HEK293 (cell line): ENCODE measurements at regions not wholly inside any gene's neighbourhood (a gene's known extent, or its start where the extent isn't known, plus 50 kb on each side); places are given as distances from the start of the nearest gene placed in this dataset.

Experiments used
- CTCF ChIP-seq: fragments of 450-650 bp; formaldehyde crosslinking; IDR thresholded peaks from 2 replicates; pipeline ENCODE4 v1.5.1; 2016; ENCODE audit warnings: missing biosample characterization, missing genetic modification characterization
- KLF9 ChIP-seq: fragments of 450-650 bp; formaldehyde crosslinking; IDR thresholded peaks from 2 replicates; pipeline ENCODE4 v1.5.1; 2016; ENCODE audit warnings: missing biosample characterization, missing genetic modification characterization, low read depth
- RBAK ChIP-seq: fragments of 450-650 bp; formaldehyde crosslinking; IDR thresholded peaks from 2 replicates; pipeline ENCODE4 v1.5.1; 2016; ENCODE audit warnings: missing biosample characterization, missing genetic modification characterization
- ZBTB7A ChIP-seq: fragments of 450-650 bp; formaldehyde crosslinking; IDR thresholded peaks from 2 replicates; pipeline ENCODE4 v1.5.1; 2016; ENCODE audit warnings: low read depth, missing biosample characterization, missing genetic modification characterization
- ZNF423 ChIP-seq: fragments of 450-650 bp; formaldehyde crosslinking; IDR thresholded peaks from 2 replicates; pipeline ENCODE4 v1.5.1; 2016; ENCODE audit warnings: missing biosample characterization, missing genetic modification characterization
- ZNF792 ChIP-seq: fragments of 450-650 bp; formaldehyde crosslinking; IDR thresholded peaks from 2 replicates; pipeline ENCODE4 v1.5.1; 2016; ENCODE audit warnings: missing biosample characterization, missing genetic modification characterization
- TF ChIP-seq, protein P1 (sequence below): fragments of 450-650 bp; formaldehyde crosslinking; IDR thresholded peaks from 2 replicates; pipeline ENCODE4 v1.5.1; 2016; ENCODE audit warnings: missing biosample characterization, missing genetic modification characterization

DNA sequence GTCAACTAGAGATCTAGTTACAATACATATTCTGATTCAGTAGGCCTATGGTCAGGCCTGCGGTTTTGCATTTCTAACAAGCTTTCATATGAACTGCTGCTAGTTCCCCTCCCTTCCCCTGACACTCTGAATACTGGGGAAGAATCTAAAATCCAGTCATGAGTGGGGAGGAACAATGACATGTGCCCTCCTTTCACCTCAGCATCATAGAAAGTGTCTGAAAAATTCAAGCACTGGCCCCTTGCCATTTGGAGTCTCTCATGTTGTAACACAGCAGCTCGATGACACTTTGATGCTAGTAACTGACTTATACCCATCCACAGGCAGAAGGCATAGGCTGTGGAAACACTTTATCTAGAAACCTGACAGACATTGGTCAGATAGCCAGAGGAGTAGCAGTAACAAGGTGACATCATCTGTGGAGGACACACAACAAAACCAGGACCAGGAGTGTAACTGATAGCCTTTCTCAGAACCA lies 161.9 kb upstream of the RASSF8 start:
- TF ChIP-seq CTCF (tag by site-specific recombination) (no peak), ZBTB7A (tag by site-specific recombination) (no peak), RBAK (tag by site-specific recombination) (no peak), ZNF792 (tag by site-specific recombination) (no peak), ZNF423 (no peak), KLF9 (tag by site-specific recombination) (no peak)
- TF ChIP-seq, protein P1, sequence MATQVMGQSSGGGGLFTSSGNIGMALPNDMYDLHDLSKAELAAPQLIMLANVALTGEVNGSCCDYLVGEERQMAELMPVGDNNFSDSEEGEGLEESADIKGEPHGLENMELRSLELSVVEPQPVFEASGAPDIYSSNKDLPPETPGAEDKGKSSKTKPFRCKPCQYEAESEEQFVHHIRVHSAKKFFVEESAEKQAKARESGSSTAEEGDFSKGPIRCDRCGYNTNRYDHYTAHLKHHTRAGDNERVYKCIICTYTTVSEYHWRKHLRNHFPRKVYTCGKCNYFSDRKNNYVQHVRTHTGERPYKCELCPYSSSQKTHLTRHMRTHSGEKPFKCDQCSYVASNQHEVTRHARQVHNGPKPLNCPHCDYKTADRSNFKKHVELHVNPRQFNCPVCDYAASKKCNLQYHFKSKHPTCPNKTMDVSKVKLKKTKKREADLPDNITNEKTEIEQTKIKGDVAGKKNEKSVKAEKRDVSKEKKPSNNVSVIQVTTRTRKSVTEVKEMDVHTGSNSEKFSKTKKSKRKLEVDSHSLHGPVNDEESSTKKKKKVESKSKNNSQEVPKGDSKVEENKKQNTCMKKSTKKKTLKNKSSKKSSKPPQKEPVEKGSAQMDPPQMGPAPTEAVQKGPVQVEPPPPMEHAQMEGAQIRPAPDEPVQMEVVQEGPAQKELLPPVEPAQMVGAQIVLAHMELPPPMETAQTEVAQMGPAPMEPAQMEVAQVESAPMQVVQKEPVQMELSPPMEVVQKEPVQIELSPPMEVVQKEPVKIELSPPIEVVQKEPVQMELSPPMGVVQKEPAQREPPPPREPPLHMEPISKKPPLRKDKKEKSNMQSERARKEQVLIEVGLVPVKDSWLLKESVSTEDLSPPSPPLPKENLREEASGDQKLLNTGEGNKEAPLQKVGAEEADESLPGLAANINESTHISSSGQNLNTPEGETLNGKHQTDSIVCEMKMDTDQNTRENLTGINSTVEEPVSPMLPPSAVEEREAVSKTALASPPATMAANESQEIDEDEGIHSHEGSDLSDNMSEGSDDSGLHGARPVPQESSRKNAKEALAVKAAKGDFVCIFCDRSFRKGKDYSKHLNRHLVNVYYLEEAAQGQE (tag by site-specific recombination): no peak
